GM12891 (cell line): ENCODE measurements at regions not wholly inside any gene's neighbourhood (a gene's known extent, or its start where the extent isn't known, plus 50 kb on each side); places are given as distances from the start of the nearest gene placed in this dataset.

Experiments used
- POLR2A ChIP-seq: IDR thresholded peaks from 2 replicates; pipeline ENCODE4 v1.6.1; 2011; ENCODE audit warnings: low read depth, low read length, control low read depth
- POLR2AphosphoS5 ChIP-seq: IDR thresholded peaks from 2 replicates; pipeline ENCODE4 v1.6.1; 2011; ENCODE audit warnings: low read depth, low read length, control low read depth
- TAF1 ChIP-seq: IDR thresholded peaks from 2 replicates; pipeline ENCODE4 v1.6.1; 2011; ENCODE audit warnings: low read depth, low read length, control low read depth

DNA sequence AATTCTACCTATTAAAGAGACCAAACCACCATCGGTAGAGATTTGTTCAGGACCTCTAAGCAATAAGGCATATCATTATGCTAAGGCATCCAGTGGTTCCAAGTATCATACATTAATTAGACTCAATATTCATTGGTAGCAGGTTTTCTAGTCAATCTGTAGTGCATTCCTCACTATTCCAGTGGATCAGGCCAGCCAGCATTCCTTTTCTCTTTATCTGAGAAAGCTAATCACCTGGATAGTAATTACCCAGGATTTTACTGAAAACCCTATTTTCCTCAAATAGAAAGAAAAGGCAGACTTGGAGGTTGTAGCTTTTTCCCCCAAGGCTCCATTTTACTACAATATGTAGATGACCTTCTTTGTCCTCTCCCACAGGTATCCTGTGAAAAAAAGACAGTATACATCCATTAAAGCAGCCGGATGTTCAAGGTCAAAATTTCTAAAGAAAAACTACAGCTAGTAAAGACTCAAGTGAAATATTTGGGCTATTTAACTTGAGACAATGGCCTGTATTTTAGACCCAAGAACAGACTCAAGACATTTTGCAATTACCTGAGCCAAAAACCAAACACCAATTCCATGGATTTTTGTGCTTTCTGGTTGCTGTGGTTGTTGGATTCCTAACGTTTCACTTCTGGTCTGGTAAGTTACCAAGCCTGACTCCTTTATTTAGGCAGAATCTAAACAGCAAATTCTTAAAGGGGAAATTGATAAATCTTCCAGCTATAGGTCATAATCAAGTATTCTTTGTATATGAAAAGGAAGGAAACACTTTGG lies 149.1 kb upstream of the MOCS1 start:
- TF ChIP-seq TAF1: no peak
- TF ChIP-seq POLR2AphosphoS5: no peak
- TF ChIP-seq POLR2A: no peak
